HG03571 (cell line): ENCODE measurements at regions not wholly inside any gene's neighbourhood (a gene's known extent, or its start where the extent isn't known, plus 50 kb on each side); places are given as distances from the start of the nearest gene placed in this dataset.
"Not testable (repeated sequence)": the region's sequence is repeated elsewhere in the genome, so short reads cannot be mapped to it uniquely, and the experiment has no call there.

Source experiments
- ATAC-seq: cut with Tn5 transposase; IDR thresholded peaks from one replicate; pipeline ENCODE4 v1.9.1; 2021; ENCODE audit not compliant: unreplicated experiment

GRCh38 chr5:28313321-28313951, 1275.0 kb upstream of the CDH9 start:
- ATAC-seq, result no peak

DNA sequence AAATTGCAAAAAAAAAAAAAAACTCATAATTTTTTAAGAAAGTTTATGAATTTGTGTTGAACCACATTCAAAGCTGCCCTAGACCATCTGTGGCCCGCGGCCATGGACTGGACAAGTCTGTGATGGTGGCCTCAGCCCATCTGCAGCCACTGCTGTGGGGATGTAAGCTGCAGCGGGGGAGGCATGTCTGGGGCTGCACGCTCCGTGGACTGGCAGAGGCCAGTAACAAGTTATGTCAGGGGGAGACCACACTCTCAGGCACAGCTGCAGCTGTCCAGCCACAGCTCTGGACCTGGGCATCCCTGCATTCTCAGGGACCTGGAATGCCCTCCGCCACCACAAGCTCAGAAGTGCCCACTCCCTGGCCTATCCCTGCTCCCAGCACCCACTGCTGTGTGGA, 1272.3 kb upstream of the CDH9 start:
- no peak for ATAC-seq

DNA sequence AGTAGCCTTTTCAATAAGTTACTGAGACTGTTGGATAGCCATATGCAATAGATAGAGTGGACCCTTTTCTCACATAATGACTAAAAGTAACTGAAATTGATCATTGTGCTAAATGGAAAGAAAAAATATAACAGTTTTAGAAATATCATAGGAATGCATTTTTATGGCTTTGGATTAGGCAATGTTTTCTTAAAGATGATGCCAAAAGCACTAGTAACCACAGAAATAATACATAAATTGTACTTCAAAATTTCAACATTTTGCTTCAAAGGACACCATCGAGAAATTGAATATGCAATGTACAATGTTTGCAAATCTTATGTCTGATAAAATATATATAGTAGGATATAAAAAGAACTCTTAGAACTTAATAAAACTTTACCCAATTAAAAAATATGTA, 1267.5 kb upstream of the CDH9 start:
- ATAC-seq, result no peak

- ATAC-seq, result no peak
Measured at GRCh38 chr5:28301712-28302111, 1263.3 kb upstream of the CDH9 start.

DNA sequence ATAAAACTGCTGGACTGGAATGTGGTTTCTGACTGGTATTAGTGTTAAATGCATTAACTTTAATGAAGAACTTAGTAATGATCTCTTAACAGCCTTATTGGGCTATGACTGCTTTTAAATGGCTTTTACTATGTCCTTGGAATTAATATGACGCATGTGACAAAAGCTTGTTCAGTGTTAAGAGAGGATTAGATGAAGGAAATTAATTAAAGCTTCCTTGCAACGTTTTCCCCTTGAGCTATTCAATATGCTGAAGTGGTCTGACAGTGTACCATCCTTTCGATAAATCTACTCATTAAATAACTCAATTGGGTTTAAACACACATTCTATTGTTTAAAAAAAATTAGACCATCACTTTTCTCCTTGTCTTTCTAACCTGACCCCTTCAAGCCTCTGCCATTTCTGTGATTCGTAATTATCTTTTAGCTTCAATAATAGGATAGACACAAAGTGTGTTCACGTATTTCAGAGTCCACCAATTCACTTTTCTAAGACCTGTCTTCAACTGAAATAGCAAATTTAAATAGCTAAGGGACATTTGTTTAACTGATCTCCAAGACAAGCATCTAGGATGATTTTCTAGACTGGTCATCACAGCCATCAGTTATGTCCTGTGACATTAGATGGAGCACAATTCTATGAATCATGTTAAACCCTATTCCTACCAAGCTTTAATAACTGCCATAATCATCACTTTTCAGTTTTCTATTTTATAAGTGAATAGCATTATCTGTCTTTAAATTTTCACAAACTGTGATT, 1258.0 kb upstream of the CDH9 start:
- no peak for ATAC-seq

DNA sequence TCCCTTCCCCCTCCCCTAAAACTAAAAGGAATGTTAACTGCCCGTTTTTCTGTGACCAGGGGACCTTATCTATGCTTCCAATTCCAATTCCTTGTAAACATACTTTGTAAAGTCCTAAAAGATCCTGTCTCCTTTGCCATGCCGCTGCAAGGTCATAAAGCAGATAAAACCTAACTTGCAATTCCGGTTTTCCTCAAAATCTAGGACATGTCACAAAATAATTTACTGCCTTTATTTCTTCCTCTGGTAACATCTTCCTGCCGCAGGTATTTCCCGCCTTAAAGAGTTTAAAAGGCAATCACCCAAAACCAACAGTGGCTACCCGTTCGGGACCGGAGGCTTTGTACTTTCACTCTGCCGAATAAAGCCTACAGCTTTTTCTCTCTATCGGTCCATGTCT, 1248.6 kb upstream of the CDH9 start:
- not testable (repeated sequence) for ATAC-seq

GRCh38 chr5:28286566-28286965, 1248.2 kb upstream of the CDH9 start:
- ATAC-seq, result no peak

- ATAC-seq, result no peak
Measured at GRCh38 chr5:28284788-28285187, 1246.4 kb upstream of the CDH9 start.

DNA sequence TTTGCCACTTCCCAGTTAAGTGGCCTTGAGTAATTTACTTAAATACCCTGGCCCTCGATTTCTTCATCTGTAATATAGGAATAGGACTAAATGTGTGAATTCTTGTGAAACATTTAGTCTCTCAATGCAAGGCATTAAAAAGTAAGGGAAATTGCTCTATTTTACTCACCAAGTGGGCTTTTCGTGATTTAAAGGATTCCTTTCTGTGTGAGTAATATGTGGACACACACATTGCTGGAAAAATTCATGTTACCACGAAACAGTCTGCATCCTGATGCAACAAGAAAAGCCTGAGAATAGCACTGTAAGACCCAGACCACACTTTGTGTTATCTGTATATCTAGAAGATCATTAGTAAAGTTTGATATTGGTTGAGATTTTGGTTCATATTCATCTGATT, 1243.0 kb upstream of the CDH9 start:
- ATAC-seq, result no peak

DNA sequence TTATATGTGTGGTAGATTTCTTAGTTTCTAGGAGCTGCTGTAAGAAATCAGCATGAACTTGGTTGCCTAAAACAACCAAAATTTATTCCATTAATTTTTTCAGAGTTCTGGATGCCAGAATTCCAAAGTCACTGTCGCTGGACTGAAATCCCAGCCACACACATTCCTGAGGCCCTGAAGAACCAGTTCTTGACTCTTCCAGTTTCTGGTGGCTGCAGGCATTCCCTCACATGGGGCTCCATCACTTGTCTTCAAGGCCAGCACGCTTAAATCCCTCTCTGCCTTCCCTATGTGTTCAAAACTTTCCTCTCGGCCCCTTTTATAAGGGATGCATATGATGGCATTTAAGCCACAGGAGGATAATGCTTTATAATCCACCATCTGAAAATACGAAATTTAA, 1237.5 kb upstream of the CDH9 start:
- ATAC-seq, result no peak

- no peak for ATAC-seq
Measured at GRCh38 chr5:28269978-28270377, 1231.6 kb upstream of the CDH9 start.

DNA sequence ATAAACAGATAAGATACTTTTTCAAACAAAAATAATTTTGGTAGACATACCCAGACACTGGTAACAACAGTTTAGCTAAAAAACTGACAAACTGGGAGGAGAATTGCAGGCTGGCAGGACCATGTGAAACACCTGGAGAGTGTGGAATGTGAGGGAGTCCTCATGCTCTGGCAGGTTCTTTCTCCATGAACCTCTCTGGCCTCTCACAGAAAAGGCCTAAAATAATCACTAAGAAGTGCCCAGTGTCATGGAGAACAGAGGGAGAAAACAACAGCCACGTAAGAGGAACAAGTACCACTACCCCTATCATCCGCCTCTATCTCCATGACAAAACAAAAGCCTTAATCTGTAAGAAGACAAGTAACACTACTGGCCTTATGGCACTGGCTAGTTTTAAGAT, 1227.5 kb upstream of the CDH9 start:
- ATAC-seq, result no peak

- no peak for ATAC-seq
Measured at GRCh38 chr5:28254846-28255245, 1216.5 kb upstream of the CDH9 start.

GRCh38 chr5:28253431-28253830, 1215.0 kb upstream of the CDH9 start:
- no peak for ATAC-seq

- no peak for ATAC-seq
Measured at GRCh38 chr5:28249771-28250415, 1211.5 kb upstream of the CDH9 start.

GRCh38 chr5:28234356-28234968, 1196.1 kb upstream of the CDH9 start:
- no peak for ATAC-seq

DNA sequence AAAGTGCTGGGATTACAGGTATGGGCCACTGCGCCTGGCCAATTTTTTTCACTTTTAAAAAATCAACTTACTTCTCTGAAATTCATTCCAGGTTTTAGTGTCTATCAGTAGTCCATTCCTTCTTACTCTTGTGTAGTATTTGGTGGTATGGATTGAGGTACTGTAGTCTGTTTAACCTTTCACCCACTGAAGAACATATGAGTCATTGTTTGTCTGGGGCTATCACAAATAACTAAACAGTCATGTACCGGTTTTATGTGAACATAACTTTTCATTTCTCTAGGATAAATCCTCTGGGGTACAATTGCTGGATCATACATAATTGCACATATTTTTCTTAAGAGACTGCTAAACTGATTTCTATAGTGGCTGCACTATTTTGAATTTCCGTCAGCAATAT, 1188.0 kb upstream of the CDH9 start:
- ATAC-seq, result no peak

DNA sequence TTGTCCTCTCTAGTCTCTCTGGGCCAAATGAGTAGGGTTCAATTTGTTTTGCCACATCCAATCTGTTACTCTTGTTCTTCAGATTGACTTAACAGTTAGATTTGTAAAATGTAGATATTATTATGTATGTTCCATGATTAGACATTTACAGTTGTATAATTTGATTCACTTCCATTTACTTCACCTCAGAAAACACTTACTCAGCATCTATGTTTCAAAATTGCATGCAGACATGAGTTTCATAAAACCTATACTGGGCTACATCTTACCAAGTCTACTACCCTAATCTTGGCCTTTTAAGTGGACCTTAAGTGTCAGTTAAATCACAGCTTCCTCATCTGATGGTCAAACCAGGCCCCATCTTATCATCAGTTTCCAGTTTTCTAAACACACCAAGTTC, 1181.2 kb upstream of the CDH9 start:
- no peak for ATAC-seq

- no peak for ATAC-seq
Measured at GRCh38 chr5:28217695-28218094, 1179.3 kb upstream of the CDH9 start.

GRCh38 chr5:28216939-28217360, 1178.6 kb upstream of the CDH9 start:
- ATAC-seq, result no peak

DNA sequence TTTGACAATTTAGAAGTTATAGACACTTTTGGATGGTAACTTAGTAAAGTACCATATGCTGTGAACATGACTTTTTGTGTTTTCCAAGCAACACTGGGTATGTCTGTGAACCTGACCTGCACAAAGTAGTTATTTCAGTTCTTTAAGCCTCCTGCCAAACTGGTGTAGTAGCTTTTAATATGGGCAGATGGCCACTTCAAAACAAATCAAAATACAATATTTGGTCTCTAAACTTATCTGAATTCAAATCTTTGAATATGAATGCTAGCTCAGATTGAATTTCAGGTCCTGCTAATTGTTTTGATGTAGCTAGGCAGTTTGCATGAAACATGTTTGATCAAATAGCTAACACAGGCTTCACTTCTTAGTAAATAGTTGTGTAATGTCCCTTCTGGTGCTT, 1176.7 kb upstream of the CDH9 start:
- ATAC-seq, result no peak

DNA sequence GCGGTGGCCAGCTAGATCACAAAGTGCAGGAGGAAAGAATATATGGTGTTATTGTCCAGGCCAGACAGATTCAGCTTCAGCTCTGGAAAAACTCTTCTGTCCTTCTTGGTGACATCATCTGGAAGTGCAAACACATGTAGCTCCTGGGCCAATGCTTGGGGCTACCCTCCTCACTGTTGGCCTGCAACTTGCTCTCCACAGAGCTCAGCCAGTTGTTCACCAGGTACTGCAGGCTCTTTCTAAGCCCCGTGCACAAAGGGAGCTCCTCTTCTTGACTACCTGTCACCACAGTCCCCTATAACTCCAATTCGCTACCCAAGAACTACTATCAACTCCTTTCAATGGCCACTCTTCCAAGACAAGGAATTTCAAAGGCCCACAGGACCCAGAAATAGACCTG, 1175.9 kb upstream of the CDH9 start:
- no peak for ATAC-seq
